ENCODE measurements at regions not wholly inside any gene's neighbourhood (a gene's known extent, or its start where the extent isn't known, plus 50 kb on each side); places are given as distances from the start of the nearest gene placed in this dataset.

GRCh38 chr21:16743317-16743716 is 769.5 kb upstream of the CXADR start:
- peaks cover 20% of the 10 kb centered on the region for H3K4me1 ChIP-seq
- H3K27me3 ChIP-seq: no peaks in the 10 kb centered on the region
- no peaks in the 10 kb centered on the region for H3K9me3 ChIP-seq
- TF ChIP-seq, protein P1, sequence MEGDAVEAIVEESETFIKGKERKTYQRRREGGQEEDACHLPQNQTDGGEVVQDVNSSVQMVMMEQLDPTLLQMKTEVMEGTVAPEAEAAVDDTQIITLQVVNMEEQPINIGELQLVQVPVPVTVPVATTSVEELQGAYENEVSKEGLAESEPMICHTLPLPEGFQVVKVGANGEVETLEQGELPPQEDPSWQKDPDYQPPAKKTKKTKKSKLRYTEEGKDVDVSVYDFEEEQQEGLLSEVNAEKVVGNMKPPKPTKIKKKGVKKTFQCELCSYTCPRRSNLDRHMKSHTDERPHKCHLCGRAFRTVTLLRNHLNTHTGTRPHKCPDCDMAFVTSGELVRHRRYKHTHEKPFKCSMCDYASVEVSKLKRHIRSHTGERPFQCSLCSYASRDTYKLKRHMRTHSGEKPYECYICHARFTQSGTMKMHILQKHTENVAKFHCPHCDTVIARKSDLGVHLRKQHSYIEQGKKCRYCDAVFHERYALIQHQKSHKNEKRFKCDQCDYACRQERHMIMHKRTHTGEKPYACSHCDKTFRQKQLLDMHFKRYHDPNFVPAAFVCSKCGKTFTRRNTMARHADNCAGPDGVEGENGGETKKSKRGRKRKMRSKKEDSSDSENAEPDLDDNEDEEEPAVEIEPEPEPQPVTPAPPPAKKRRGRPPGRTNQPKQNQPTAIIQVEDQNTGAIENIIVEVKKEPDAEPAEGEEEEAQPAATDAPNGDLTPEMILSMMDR (IDR thresholded peaks at IDR 0.05; ENCODE audit: low read depth, low read length): no peak
- DNase-seq: no peak
- H3K36me3 ChIP-seq: no peaks in the 10 kb centered on the region
- no peak overlapping the region for H3K4me3 ChIP-seq (ENCODE audit: low read depth, low read length)

DNA sequence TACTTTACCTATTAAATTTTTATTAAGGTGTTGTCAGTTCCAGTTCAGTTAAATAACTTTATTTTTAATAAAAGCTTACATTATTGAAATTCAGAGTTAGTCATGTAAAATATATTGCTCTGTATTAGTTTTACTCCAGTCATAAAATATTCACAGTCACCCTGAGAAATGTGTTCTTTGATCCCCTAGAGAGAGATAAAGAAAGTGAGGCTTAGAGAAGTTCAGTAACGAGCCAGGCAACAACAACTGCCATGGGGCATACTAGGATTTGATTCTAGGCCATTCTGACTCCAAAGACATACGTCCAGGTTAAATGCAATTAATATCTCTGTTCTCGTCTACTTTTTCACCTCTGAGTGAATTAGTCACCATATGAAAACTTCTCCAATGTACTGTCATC is 761.9 kb upstream of the CXADR start:
- H3K27me3 ChIP-seq: no peaks in the 10 kb centered on the region
- H3K36me3 ChIP-seq: no peaks in the 10 kb centered on the region
- no peaks in the 10 kb centered on the region for H3K9me3 ChIP-seq
- H3K4me1 ChIP-seq: peaks cover 5% of the 10 kb centered on the region
- H3K4me3 ChIP-seq (ENCODE audit: low read depth, low read length): no peak overlapping the region
- no peak for DNase-seq
- TF ChIP-seq, protein P1 (IDR thresholded peaks at IDR 0.05; ENCODE audit: low read depth, low read length): no peak

- Histone ChIP-seq H3K27me3 (no peaks in the 10 kb centered on the region), H3K9me3 (no peaks in the 10 kb centered on the region), H3K4me1 (no peaks in the 10 kb centered on the region), H3K36me3 (no peaks in the 10 kb centered on the region), H3K4me3 (ENCODE audit: low read depth, low read length) (no peak overlapping the region)
- TF ChIP-seq, protein P1 (IDR thresholded peaks at IDR 0.05; ENCODE audit: low read depth, low read length): no peak
- DNase-seq: no peak
These were observed 761.0 kb upstream of the CXADR start for GRCh38 chr21:16751695-16752474.

DNA sequence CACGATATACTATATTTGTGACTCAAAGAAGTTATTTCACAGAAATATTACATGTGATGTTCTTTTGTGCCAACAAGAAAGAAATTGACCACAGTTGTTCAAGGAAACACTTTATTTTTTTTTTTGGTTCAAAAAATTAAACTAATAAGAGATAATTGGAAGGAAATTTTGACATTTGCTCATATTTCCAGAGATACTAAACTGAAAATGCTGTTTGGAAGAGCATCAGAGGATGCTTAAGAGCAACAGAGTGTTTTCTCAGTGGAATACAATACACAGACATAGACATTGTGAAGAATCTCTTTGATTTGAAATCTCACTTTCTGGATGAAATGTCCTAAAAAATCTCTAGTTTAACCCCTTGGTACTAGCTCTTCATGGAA is 760.4 kb upstream of the CXADR start:
- Histone ChIP-seq H3K4me3 (ENCODE audit: low read depth, low read length) (no peak overlapping the region), H3K4me1 (no peaks in the 10 kb centered on the region), H3K27me3 (no peaks in the 10 kb centered on the region), H3K9me3 (no peaks in the 10 kb centered on the region), H3K36me3 (no peaks in the 10 kb centered on the region)
- no peak for DNase-seq
- TF ChIP-seq, protein P1 (IDR thresholded peaks at IDR 0.05; ENCODE audit: low read depth, low read length): no peak

DNA sequence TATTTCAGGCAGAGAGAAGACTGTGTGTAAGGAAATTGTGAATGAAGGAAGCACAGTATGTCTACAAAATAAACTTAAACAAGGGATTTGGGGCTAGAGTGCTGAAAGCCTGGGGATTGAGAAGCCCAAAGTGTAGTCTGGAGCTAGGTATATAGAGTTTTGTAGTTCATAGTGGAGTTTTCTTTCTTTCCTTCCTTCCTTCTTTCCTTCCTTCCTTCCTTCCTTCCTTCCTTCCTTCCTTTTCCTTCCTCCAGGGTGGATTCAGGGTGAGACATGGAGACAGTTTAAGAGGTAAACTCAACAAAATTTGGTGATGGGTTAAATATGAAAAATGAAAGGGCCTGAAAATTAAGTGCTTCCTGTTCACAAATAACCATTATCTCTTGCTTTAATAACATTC is 757.8 kb upstream of the CXADR start:
- no peak overlapping the region for H3K4me3 ChIP-seq (ENCODE audit: low read depth, low read length)
- no peaks in the 10 kb centered on the region for H3K4me1 ChIP-seq
- H3K9me3 ChIP-seq: no peaks in the 10 kb centered on the region
- TF ChIP-seq, protein P1 (IDR thresholded peaks at IDR 0.05; ENCODE audit: low read depth, low read length): no peak
- no peak for DNase-seq
- no peaks in the 10 kb centered on the region for H3K27me3 ChIP-seq
- H3K36me3 ChIP-seq: no peaks in the 10 kb centered on the region

GRCh38 chr21:16767201-16767600 is 745.6 kb upstream of the CXADR start:
- no peaks in the 10 kb centered on the region for H3K27me3 ChIP-seq
- H3K36me3 ChIP-seq: no peaks in the 10 kb centered on the region
- no peak for DNase-seq
- no peaks in the 10 kb centered on the region for H3K4me1 ChIP-seq
- H3K9me3 ChIP-seq: no peaks in the 10 kb centered on the region
- no peak overlapping the region for H3K4me3 ChIP-seq (ENCODE audit: low read depth, low read length)
- TF ChIP-seq, protein P1 (IDR thresholded peaks at IDR 0.05; ENCODE audit: low read depth, low read length): no peak
